Skeletal muscle satellite cell (primary cell): ENCODE measurements at regions not wholly inside any gene's neighbourhood (a gene's known extent, or its start where the extent isn't known, plus 50 kb on each side); places are given as distances from the start of the nearest gene placed in this dataset.
"Not testable (repeated sequence)": the region's sequence is repeated elsewhere in the genome, so short reads cannot be mapped to it uniquely, and the experiment has no call there.

Experiments
- H3K27me3 ChIP-seq: 2 replicates; pipeline ENCODE4 v1.7.0; 2013; ENCODE audit warnings: low read length; ENCODE audit not compliant: control insufficient read depth, insufficient read depth
- H3K36me3 ChIP-seq: 2 replicates; pipeline ENCODE4 v1.7.0; 2013; ENCODE audit warnings: mild to moderate bottlenecking, control low read depth, low read length; ENCODE audit not compliant: insufficient read depth
- H3K4me1 ChIP-seq: 2 replicates; pipeline ENCODE4 v1.7.0; 2013; ENCODE audit warnings: low read length; ENCODE audit not compliant: control insufficient read depth, insufficient read depth
- H3K4me2 ChIP-seq: 2 replicates; pipeline ENCODE4 v1.7.0; 2013; ENCODE audit warnings: mild to moderate bottlenecking, low read length
- H3K4me3 ChIP-seq: 2 replicates; pipeline ENCODE4 v1.7.0; 2013; ENCODE audit warnings: low read length
- H3K9ac ChIP-seq: 2 replicates; pipeline ENCODE4 v1.7.0; 2013; ENCODE audit warnings: mild to moderate bottlenecking, low read depth, low read length, moderate library complexity
- H3K9me3 ChIP-seq: replicated peaks from 2 replicates; pipeline ENCODE4 v1.7.0; 2013; ENCODE audit warnings: mild to moderate bottlenecking, control low read depth, low read length

GRCh38 chr12:131625966-131626722, 84.7 kb upstream of the SFSWAP start:
- not testable (repeated sequence) for H3K27me3 ChIP-seq, H3K9me3 ChIP-seq, H3K9ac ChIP-seq, H3K4me3 ChIP-seq, H3K4me1 ChIP-seq, H3K36me3 ChIP-seq, H3K4me2 ChIP-seq

- H3K36me3 ChIP-seq, H3K9ac ChIP-seq, H3K4me3 ChIP-seq, H3K4me1 ChIP-seq, H3K9me3 ChIP-seq, H3K27me3 ChIP-seq, H3K4me2 ChIP-seq: not testable (repeated sequence)
Measured at GRCh38 chr12:131627151-131628022, 83.5 kb upstream of the SFSWAP start.

GRCh38 chr12:131628023-131628740, 82.7 kb upstream of the SFSWAP start:
- H3K4me2 ChIP-seq, result no peak overlapping the region
- no peaks in the 10 kb centered on the region for H3K4me1 ChIP-seq
- H3K9ac ChIP-seq, result no peak overlapping the region
- no peaks in the 10 kb centered on the region for H3K36me3 ChIP-seq
- H3K27me3 ChIP-seq, result no peaks in the 10 kb centered on the region
- no peaks in the 10 kb centered on the region for H3K9me3 ChIP-seq
- no peak overlapping the region for H3K4me3 ChIP-seq

- no peaks in the 10 kb centered on the region for H3K4me1 ChIP-seq
- no peaks in the 10 kb centered on the region for H3K27me3 ChIP-seq
- no peaks in the 10 kb centered on the region for H3K36me3 ChIP-seq
- no peaks in the 10 kb centered on the region for H3K9me3 ChIP-seq
- no peak overlapping the region for H3K4me2 ChIP-seq
- no peak overlapping the region for H3K4me3 ChIP-seq
- no peak overlapping the region for H3K9ac ChIP-seq
Measured at GRCh38 chr12:131628766-131629448, 82.0 kb upstream of the SFSWAP start.

- Histone ChIP-seq H3K4me1 (no peaks in the 10 kb centered on the region), H3K9me3 (no peaks in the 10 kb centered on the region), H3K27me3 (no peaks in the 10 kb centered on the region)
Measured at GRCh38 chr12:131631230-131631629, 79.7 kb upstream of the SFSWAP start.

GRCh38 chr12:131631889-131632651, 78.8 kb upstream of the SFSWAP start:
- H3K4me3 ChIP-seq, H3K9ac ChIP-seq, H3K36me3 ChIP-seq, H3K27me3 ChIP-seq, H3K4me2 ChIP-seq, H3K4me1 ChIP-seq, H3K9me3 ChIP-seq: not testable (repeated sequence)

More at GRCh38 chr12:131631230-131631629, 79.7 kb upstream of the SFSWAP start:
- no peaks in the 10 kb centered on the region for H3K36me3 ChIP-seq
- H3K4me3 ChIP-seq, result no peak overlapping the region
- no peak overlapping the region for H3K4me2 ChIP-seq
- no peak overlapping the region for H3K9ac ChIP-seq

GRCh38 chr12:131632652-131633023, 78.3 kb upstream of the SFSWAP start:
- H3K4me2 ChIP-seq, H3K36me3 ChIP-seq, H3K27me3 ChIP-seq: not testable (repeated sequence)

GRCh38 chr12:131633610-131634009, 77.3 kb upstream of the SFSWAP start:
- not testable (repeated sequence) for H3K9me3 ChIP-seq, H3K4me2 ChIP-seq, H3K4me3 ChIP-seq, H3K9ac ChIP-seq, H3K36me3 ChIP-seq, H3K27me3 ChIP-seq, H3K4me1 ChIP-seq

More at GRCh38 chr12:131632652-131633023, 78.3 kb upstream of the SFSWAP start:
- H3K4me3 ChIP-seq, H3K9me3 ChIP-seq, H3K9ac ChIP-seq, H3K4me1 ChIP-seq: not testable (repeated sequence)

- H3K9ac ChIP-seq, result no peak overlapping the region
- H3K9me3 ChIP-seq, result no peaks in the 10 kb centered on the region
- no peaks in the 10 kb centered on the region for H3K4me1 ChIP-seq
- no peak overlapping the region for H3K4me2 ChIP-seq
- no peaks in the 10 kb centered on the region for H3K36me3 ChIP-seq
- H3K27me3 ChIP-seq, result no peaks in the 10 kb centered on the region
- H3K4me3 ChIP-seq, result no peak overlapping the region
Measured at GRCh38 chr12:131634037-131634436, 76.9 kb upstream of the SFSWAP start.

GRCh38 chr12:131635012-131635411, 75.9 kb upstream of the SFSWAP start:
- H3K4me1 ChIP-seq, H3K9me3 ChIP-seq, H3K9ac ChIP-seq, H3K27me3 ChIP-seq, H3K4me3 ChIP-seq, H3K36me3 ChIP-seq, H3K4me2 ChIP-seq: not testable (repeated sequence)
